Bronchial epithelial cell (primary cell): ENCODE measurements at regions not wholly inside any gene's neighbourhood (a gene's known extent, or its start where the extent isn't known, plus 50 kb on each side); places are given as distances from the start of the nearest gene placed in this dataset.

Experiments
- DNase-seq: peaks from one replicate; pipeline ENCODE4 v3.0.0-alpha.2; 2010; ENCODE audit warnings: low read depth
- FAIRE-seq: peaks from 2 replicates; lab custom pipeline; 2011; peaks lifted over from hg19 to GRCh38; lab: Jason Lieb, UNC
- H3K27me3 ChIP-seq: 2 replicates; pipeline ENCODE4 v1.5.1; 2011; ENCODE audit warnings: low read length; ENCODE audit not compliant: control insufficient read depth, insufficient read depth
- H3K36me3 ChIP-seq: 2 replicates; pipeline ENCODE4 v1.5.1; 2011; ENCODE audit warnings: low read length; ENCODE audit not compliant: control insufficient read depth, insufficient read depth
- H3K4me3 ChIP-seq: 2 replicates; pipeline ENCODE4 v1.5.1; 2011; ENCODE audit warnings: mild to moderate bottlenecking, low read depth, low read length, control low read depth
- TF ChIP-seq, protein P1 (sequence below): IDR thresholded peaks from 2 replicates; pipeline ENCODE4 v1.5.1; 2011; ENCODE audit warnings: mild to moderate bottlenecking, moderate library complexity, low read length, control low read depth, inconsistent platforms; ENCODE audit not compliant: insufficient read depth, severe bottlenecking

DNA sequence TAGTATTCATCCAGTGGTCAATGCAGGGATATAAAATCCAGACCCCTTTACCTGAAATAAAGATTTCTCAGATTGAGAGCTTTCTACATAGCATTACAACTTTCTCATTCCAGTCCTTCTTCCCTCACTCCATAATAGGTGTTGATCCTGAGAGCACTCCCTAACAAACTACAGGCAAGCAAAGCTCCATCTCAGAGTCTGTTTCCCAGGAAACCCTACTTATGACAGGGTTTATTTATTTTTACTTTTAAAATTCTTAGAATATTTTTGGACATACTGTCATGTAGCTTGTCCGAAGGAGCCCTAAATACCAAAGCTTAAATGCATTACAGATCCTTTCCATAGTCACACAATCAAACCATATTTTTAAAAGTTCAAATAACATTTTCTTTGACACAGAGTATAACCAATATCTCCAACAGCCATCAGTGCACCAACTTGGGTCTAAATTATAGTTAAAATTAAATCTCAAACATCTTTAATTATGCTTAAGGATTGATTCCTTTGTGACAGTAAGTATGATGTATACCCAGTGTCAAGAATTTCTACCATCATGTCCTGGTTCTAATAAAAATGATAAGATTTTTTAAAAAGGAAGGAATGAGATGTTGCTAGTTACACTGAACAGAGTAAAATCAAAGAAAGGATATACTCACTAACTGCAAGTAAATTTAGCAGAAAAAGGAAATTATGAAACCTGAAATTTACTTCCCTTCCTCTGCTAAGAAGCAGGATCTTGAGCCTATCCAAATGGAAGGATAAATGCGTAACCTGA lies 580.4 kb upstream of the ADGRL3 start:
- FAIRE-seq, result no peak
- Histone ChIP-seq H3K4me3 (no peak overlapping the region), H3K36me3 (no peaks in the 10 kb centered on the region), H3K27me3 (no peaks in the 10 kb centered on the region)
- DNase-seq, result no peak
- TF ChIP-seq, protein P1, sequence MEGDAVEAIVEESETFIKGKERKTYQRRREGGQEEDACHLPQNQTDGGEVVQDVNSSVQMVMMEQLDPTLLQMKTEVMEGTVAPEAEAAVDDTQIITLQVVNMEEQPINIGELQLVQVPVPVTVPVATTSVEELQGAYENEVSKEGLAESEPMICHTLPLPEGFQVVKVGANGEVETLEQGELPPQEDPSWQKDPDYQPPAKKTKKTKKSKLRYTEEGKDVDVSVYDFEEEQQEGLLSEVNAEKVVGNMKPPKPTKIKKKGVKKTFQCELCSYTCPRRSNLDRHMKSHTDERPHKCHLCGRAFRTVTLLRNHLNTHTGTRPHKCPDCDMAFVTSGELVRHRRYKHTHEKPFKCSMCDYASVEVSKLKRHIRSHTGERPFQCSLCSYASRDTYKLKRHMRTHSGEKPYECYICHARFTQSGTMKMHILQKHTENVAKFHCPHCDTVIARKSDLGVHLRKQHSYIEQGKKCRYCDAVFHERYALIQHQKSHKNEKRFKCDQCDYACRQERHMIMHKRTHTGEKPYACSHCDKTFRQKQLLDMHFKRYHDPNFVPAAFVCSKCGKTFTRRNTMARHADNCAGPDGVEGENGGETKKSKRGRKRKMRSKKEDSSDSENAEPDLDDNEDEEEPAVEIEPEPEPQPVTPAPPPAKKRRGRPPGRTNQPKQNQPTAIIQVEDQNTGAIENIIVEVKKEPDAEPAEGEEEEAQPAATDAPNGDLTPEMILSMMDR, result no peak

DNA sequence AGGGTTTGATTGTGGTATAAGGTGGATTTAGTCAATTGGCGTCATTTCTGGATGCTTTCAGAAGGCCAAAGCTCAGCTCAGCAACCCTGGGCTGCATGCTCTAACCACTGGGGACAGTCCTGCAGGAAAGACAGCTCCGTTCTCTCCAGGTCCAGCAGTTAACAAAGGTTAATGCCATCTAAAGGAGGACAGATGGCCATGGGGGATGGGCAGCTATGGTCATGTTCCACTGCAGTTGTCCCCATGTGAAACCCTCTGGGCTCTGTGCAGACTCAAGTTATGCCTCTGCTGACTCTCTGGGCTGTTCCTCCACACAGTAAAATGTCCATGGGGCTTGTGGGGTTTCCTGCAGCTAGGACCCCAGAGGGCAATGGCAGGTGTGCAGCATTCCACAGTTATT lies 562.1 kb upstream of the ADGRL3 start:
- H3K27me3 ChIP-seq, result no peaks in the 10 kb centered on the region
- no peaks in the 10 kb centered on the region for H3K36me3 ChIP-seq
- no peak overlapping the region for H3K4me3 ChIP-seq
- TF ChIP-seq, protein P1, result no peak
- FAIRE-seq (no peak), DNase-seq (no peak)

DNA sequence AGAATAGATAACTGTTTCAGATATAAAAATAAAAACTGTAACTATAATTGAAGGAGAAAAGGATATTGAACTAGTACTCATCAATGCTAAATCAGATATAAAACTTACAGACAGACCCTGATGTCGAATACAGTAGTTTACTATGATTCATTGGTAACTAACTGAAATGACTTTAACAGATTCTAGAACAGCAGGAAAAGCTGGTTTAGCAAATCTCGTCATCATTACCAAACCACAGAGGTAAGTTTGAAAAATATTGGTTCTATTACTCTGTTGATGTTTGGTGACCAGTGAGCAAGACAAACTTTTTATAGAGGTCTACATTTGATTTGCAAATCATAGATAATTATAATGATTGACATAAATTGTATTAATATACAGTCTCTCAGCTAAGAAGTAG lies 551.4 kb upstream of the ADGRL3 start:
- H3K4me3 ChIP-seq, result no peak overlapping the region
- TF ChIP-seq, protein P1, result no peak
- peak; percentile 76 for DNase-seq
- H3K36me3 ChIP-seq, result no peaks in the 10 kb centered on the region
- FAIRE-seq, result no peak
- no peaks in the 10 kb centered on the region for H3K27me3 ChIP-seq

DNA sequence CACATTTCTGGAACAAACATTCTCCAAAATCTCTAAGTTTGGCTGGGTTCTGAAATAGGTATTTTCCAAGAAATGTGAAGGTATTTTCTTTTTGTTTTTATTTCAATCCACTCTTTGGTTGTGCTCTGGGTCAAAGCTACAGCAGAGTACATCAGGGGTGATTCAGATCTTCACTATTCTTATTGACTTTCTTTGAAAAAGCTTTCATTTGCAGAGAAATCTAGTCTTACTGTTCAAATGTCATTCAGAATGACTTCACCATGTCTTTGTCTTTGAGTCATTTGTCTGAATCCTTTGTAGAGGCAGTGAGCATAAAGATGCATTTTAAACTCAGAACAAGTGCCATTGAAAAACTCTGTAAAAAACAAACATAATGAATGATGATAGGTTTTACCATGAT lies 547.2 kb upstream of the ADGRL3 start:
- H3K36me3 ChIP-seq, result no peaks in the 10 kb centered on the region
- H3K27me3 ChIP-seq, result no peaks in the 10 kb centered on the region
- H3K4me3 ChIP-seq, result no peak overlapping the region
- FAIRE-seq (no peak), DNase-seq (peak; percentile 2)
- TF ChIP-seq, protein P1, result no peak

DNA sequence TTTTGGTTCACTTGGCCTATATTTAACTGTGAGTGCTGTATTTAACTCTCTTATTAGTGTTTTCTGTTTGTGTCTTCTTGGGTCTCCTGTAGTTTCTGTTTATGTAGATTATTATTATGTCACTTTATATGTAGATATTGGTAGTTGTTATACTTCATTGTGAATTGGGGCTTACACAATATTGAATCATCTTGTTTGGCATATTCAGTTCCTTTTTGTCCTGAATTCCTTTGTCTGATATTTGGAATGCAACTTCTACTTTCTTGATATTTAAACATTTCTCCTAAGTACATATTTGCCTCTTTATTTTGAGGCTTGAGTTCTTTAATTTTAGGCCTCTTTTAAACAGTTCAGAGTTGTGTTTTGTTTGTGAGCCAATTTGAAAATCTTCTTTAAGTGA lies 544.8 kb upstream of the ADGRL3 start:
- DNase-seq (peak; percentile 11), FAIRE-seq (no peak)
- Histone ChIP-seq H3K4me3 (no peak overlapping the region), H3K36me3 (no peaks in the 10 kb centered on the region), H3K27me3 (no peaks in the 10 kb centered on the region)
- TF ChIP-seq, protein P1, result no peak

DNA sequence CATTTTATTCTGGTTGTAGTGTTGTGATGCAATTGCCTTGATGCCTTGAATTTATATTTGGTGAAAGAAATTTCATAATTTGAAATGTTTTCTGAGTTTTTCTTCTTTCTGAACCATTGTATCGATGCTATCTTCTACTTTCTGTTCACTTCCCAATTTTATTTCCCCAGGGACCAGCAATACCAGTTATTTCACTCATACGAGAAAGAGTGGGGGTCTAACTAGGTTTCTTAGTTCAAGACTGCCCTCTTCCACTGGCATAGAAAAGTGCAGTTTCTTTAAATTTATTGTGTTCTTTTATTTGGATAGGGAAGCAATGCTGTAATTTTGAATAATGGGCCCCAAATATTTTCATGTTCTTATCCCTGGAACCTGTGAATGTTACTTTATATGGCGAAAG lies 544.0 kb upstream of the ADGRL3 start:
- DNase-seq (no peak), FAIRE-seq (no peak)
- H3K27me3 ChIP-seq, result no peaks in the 10 kb centered on the region
- TF ChIP-seq, protein P1, result no peak
- H3K4me3 ChIP-seq, result no peak overlapping the region
- no peaks in the 10 kb centered on the region for H3K36me3 ChIP-seq
